ENCODE measurements at regions not wholly inside any gene's neighbourhood (a gene's known extent, or its start where the extent isn't known, plus 50 kb on each side); places are given as distances from the start of the nearest gene placed in this dataset.

DNA sequence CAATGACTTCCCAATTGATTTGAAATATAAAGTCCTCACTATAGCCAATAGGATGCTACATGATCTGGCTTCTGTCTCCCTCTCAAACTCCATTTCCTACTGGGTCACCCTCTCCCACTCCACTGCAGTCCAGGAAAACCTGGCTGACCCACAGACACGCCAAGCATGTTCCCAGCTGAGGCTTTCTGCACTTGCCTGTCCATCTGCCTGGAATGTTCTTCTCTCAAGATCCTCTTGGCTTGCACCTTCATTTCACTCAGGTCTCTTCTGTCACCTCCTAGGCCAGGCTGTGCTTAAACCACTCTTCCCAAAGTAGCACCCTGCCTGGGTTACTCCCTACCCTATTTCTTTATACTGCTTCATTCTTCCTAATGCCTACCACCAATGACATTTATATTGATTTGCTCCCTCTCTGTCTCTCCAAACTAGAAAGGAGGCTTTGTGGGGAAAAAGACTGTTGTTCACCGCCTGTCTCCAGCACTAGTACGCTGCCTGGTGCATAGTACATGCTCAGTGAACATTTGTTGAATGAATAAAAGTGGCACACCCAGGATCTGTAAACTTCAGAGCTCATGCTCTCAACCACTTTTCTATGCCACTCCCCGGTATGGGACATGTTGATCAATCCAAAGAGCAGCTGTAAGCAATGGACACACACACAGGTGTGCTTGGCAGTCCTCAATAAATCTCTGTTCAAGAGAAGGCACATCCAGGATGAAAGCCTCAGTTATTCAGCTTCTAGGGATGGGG is 261.3 kb downstream of the FOXO1 start:
- DNase-seq: no peak

DNA sequence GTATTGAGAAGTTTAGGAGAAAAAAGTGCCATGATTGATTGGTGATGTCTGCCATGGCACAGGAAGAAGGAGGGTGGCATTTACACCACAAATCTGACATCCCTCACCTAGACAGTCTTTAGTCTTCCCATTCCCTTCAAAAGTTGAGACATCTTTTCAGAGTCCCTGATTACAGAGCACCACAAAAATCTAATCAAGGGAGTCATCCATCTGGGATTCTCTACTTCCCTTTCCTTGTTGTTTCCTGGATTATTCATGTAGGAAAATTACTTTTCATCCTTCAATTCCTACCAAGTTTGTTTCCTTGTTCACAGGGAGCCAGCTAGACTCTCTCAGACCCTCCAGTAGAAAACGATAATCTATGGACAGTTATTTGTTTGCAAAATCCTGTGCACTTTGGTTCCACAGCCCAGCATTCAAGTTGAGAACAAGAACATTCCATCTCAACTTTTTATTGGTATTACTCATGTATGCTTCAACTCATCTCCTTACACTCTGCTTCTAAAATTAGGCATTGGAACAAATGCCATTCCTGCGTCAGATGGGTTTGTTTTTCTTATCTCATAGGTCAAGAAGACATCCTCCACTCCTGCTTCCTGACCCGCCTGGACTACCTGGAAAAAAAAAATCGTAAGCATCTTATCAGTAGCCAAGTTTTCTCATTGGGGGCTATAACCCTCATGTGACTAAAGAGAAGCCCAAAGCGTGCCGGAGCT is 259.9 kb downstream of the FOXO1 start:
- DNase-seq: no peak

DNA sequence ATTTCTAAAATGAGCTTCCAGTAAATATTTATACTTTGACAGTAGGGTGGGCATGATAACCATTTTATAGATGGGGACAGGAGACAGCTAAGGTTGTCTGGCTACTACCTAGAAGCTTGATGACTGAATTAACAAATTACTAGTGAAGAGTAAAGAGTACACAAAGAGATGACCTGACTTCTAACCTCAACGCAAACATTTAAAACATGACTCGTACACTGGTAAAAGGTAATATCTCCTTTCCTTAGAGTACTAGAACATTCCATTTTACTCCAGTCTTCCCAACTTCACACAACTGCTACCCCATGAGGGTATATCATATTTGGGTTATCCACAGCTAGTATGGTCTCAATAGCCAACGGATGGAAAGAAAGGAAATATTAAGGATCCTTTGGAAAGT is 258.9 kb downstream of the FOXO1 start:
- DNase-seq: no peak

- DNase-seq: no peak
Measured at GRCh38 chr13:40408602-40409001, 257.8 kb downstream of the FOXO1 start.

- DNase-seq: no peak
Measured at GRCh38 chr13:40409278-40409677, 257.2 kb downstream of the FOXO1 start.

- no peak for DNase-seq
Measured at GRCh38 chr13:40410315-40410714, 256.1 kb downstream of the FOXO1 start.

GRCh38 chr13:40420160-40420740 is 246.2 kb downstream of the FOXO1 start:
- no peak for DNase-seq

DNA sequence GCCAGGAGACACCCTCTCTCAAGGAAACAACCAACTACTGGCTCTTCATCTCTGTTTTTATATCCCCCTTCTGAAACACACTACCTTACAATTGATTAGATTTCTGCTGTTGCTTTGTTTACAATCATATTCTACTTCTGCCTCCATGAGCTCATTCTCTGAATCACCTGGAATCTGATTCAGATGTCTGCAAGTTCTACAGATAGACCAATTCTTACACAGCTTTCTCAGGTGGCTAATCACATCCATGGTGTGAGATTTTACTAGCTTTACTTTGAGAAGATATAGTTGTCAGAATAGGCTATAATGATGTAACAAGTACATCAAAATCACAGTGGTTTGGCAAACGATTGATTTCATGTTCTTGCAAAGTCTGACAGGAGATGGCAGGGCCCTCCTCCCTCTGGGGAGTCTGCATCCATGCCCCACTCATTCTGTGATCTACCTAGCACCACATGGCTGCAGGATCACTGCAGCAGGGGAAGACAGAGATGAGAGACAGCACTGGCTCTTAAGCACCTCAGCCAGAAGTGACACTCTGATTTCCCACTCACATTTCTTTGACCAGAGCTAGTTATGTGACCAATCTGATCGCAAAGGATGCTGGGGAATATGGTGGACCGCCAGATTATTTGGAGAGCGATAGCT is 243.7 kb downstream of the FOXO1 start:
- DNase-seq: no peak

GRCh38 chr13:40428354-40428753 is 238.1 kb downstream of the FOXO1 start:
- no peak for DNase-seq

DNA sequence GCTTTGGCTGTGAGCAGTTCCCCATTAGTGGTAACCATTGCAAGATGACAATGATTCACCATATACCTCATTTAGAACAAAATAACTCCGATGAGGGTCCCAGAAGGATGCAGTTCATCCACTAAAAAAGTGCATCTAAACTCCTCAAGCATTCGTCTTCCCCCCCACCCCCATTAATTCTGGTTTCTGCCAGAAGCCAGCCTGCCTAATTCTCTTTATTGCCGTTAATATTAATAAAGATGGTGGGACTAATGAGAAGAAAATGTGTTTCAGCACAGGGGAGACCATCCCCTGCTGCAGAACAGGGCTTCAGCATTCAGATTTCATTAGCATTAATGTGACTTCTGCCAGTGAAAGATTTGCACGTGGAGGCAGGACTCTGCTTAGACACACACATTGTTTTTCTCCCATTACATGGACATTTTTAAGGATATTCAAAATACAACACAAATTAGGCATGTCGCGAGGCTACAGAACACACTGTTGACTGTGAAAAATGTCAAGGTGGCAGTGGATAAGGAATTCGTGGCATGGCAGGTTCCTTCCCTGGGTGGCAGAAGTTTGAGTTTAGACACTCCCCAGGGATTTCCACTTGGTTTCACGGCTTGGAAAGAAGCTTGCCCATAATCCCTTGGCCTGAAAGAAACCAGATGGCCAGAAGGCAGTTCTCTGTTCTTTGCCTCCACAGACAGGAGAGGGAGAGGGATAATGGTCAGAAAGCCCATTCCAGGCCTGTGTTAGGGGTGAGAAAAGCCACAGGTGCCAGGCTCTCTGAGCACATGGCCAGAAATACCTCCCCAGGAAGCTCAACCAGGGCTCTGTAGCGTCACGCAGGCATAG is 236.5 kb downstream of the FOXO1 start:
- no peak for DNase-seq

GRCh38 chr13:40432018-40432978 is 234.1 kb downstream of the FOXO1 start:
- DNase-seq: no peak

DNA sequence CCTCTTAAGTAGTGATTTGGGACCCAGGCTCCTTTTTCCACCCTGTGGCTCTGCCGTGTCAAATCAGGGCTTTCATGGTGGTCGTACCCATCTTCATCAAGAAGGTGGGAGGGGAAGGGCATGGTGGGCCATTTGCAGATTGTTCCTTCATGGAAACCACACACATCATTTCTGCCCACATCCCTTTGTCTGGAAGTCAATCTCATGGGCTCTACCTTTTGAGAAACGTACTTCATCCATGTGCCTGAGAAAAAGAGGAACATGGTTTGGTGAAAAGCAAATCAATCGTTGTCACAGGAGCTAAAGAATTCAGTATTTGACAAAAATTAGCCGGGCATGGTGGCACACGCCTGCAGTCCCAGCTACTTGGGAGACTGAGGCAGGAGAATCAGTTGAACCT is 233.4 kb downstream of the FOXO1 start:
- no peak for DNase-seq

DNA sequence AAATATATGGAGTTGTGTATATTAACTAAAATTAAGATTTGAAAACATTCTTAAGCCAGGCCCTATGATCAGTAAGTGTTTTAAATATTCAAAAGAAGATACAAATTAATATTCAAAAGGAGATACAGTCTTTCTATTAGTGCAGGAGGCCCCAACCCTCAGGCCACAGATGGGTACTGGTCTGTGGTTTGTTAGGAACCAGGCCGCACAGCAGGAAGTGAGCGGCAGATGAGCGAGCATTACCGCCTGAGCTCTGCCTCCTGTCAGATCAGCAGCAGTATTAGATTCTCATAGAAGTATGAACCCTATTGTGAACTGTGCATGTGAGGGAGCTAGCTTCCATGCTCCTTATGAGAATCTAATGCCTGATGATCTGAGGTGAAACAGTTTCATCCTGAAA is 232.9 kb downstream of the FOXO1 start:
- no peak for DNase-seq

GRCh38 chr13:40434516-40435397 is 231.7 kb downstream of the FOXO1 start:
- no peak for DNase-seq

DNA sequence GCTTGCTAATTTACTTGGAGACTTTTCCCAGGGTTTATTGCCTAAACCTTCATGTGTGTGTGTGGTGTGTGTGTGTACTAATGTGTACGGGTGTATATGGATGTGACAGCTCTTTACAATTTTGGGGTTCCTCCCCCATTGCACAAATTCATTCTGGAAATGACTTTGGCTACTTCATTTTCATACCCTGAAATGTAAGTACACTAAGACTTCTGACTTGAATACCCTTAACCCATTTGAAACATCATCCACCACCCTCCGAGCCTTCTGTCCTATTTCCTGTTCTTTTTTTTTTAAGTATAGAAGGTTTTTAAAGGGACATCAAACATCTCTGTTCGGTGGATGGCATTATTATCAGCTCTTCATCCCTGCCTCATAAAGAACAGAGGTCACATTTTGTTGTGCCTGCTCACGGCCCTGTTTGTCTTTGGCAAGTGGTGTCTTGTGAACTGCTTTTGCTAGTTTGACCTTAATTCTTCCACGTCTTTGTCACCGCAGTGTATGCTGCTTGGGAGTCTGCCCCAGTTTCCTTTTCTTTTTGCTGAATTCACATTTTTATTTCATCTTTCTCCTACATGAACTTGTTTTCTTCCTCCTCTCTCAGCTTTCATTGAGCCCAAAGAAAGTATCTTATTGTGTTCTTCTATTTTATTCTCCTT is 228.3 kb downstream of the FOXO1 start:
- no peak for DNase-seq

DNA sequence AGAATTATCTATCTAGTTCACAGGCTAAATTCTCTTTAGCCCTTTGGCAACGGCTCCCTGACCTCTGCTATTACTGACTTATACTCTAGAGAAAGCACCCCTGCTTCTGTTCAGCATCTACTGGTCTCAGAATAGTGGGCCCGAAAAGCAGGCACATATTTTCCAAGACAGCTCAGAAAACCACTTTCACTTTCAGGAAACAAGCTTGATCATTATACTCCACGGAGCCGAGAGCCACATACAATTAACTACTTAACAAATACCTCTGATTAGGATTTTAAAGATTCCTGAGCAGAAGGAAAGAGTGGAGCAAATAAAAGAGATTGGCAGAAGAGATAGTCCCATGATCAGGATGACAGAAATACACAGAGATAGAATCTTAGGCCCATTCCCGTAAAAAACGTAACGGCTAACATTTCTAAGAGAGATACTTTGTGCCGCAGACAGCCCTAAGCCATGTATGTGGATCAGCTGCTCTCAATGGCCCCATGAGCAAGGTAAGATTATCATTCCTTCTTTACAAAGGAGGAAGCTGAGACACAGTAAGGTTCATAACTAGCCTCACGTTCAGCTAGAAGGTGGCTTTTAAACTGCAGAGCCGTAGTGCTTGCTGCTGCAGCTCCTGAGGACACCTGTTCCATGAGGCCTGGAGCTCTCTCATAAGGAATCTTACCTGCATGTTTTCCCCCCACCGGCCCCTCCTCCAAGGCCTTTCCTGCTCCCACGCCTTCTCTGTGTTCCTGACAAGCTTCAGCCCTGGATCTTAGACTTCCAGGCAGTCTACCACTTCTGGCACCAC is 227.2 kb downstream of the FOXO1 start:
- peak; percentile 10 for DNase-seq

- DNase-seq: no peak
Measured at GRCh38 chr13:40439928-40440327, 226.5 kb downstream of the FOXO1 start.

DNA sequence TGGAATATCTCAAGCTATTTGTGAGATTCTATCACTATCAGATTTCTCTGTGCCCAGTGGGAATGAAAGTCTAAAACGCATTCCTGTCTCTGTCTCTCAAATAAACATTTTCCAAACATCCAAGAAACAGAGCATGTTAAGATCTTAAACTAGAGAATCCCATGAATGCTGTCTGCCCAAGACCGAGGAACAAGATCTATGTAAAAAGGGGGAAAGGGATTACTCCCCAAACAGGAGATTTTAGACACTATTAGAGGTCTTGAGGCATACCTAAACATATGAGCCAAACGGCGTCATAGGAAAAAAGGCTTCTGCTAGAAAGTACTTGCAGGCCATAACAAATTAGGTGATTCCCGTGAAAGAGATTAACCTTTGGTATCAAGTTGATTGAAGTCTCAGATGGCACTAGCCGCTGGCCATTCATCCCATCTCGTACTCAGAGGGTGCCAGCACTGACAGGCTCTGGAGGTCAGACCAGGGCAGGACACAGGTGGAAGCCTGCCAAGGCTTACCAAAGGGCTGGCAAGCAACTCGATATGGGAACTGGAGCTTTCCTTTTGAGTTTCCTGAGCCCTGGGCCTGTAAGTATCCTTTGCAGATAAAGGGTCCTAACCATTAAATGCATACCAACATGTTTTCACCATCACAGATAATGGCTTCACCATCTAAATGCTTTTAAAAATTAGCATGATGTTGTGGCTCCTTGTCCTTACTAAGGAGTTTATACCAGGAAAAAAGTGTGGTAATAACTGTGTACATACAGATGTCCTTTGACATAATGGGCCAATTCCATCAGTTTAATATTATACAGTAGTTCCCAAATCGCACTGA is 225.2 kb downstream of the FOXO1 start:
- DNase-seq: no peak

Measured in activated T-cell treated with anti-CD3 and anti-CD28 coated beads for 4 hours (primary cell).